ENCODE measurements at regions not wholly inside any gene's neighbourhood (a gene's known extent, or its start where the extent isn't known, plus 50 kb on each side); places are given as distances from the start of the nearest gene placed in this dataset.

GRCh38 chr7:36802459-36803135, 78.3 kb upstream of the AOAH start:
- no peak for DNase-seq (ENCODE audit: low read depth in 2 of 2)

- DNase-seq (ENCODE audit: low read depth in 2 of 2): no peak
These were observed 72.7 kb upstream of the AOAH start for GRCh38 chr7:36796850-36797536.

- DNase-seq (ENCODE audit: low read depth in 2 of 2): no peak
These were observed 71.2 kb upstream of the AOAH start for GRCh38 chr7:36795451-36796021.

- DNase-seq (ENCODE audit: low read depth in 2 of 2): no peak
These were observed 70.4 kb upstream of the AOAH start for GRCh38 chr7:36794689-36795088.

- DNase-seq (ENCODE audit: low read depth in 2 of 2): no peak
These were observed 68.1 kb upstream of the AOAH start for GRCh38 chr7:36792421-36792820.

GRCh38 chr7:36790311-36790787, 66.1 kb upstream of the AOAH start:
- no peak for DNase-seq (ENCODE audit: low read depth in 2 of 2)

GRCh38 chr7:36788825-36789470, 64.7 kb upstream of the AOAH start:
- DNase-seq (ENCODE audit: low read depth in 2 of 2): no peak

- no peak for DNase-seq (ENCODE audit: low read depth in 2 of 2)
These were observed 63.7 kb upstream of the AOAH start for GRCh38 chr7:36787933-36788378.

- peak; percentile 22 to 33 for DNase-seq (ENCODE audit: low read depth in 2 of 2)
These were observed 61.0 kb upstream of the AOAH start for GRCh38 chr7:36784991-36785940.

GRCh38 chr7:36781011-36781738, 56.9 kb upstream of the AOAH start:
- DNase-seq (ENCODE audit: low read depth in 2 of 2): no peak

- no peak for DNase-seq (ENCODE audit: low read depth in 2 of 2)
These were observed 53.6 kb upstream of the AOAH start for GRCh38 chr7:36777855-36778254.

- DNase-seq (ENCODE audit: low read depth in 2 of 2): no peak
These were observed 52.8 kb upstream of the AOAH start for GRCh38 chr7:36777062-36777461.

- no peak for DNase-seq (ENCODE audit: low read depth in 2 of 2)
These were observed 51.4 kb upstream of the AOAH start for GRCh38 chr7:36775676-36776075.

- DNase-seq (ENCODE audit: low read depth in 2 of 2): no peak
These were observed 50.8 kb upstream of the AOAH start for GRCh38 chr7:36775061-36775620.
